ENCODE measurements at regions not wholly inside any gene's neighbourhood (a gene's known extent, or its start where the extent isn't known, plus 50 kb on each side); places are given as distances from the start of the nearest gene placed in this dataset.
"Not testable (repeated sequence)": the region's sequence is repeated elsewhere in the genome, so short reads cannot be mapped to it uniquely, and the experiment has no call there.

GRCh38 chr1:14420686-14421085 is 177.8 kb upstream of the KAZN start:
- no peak for DNase-seq

GRCh38 chr1:14421295-14421976 is 177.0 kb upstream of the KAZN start:
- DNase-seq, result no peak

- no peak for DNase-seq
Measured at GRCh38 chr1:14421977-14422609, 176.4 kb upstream of the KAZN start.

GRCh38 chr1:14424325-14425002 is 174.0 kb upstream of the KAZN start:
- no peak for DNase-seq

GRCh38 chr1:14426854-14427253 is 171.6 kb upstream of the KAZN start:
- no peak for DNase-seq

- DNase-seq, result no peak
Measured at GRCh38 chr1:14429577-14429976, 168.9 kb upstream of the KAZN start.

GRCh38 chr1:14432728-14433127 is 165.8 kb upstream of the KAZN start:
- DNase-seq, result not testable (repeated sequence)

GRCh38 chr1:14435368-14436023 is 163.0 kb upstream of the KAZN start:
- no peak for DNase-seq

GRCh38 chr1:14437417-14437918 is 161.0 kb upstream of the KAZN start:
- no peak for DNase-seq

GRCh38 chr1:14438127-14438769 is 160.2 kb upstream of the KAZN start:
- no peak for DNase-seq

GRCh38 chr1:14439015-14439414 is 159.5 kb upstream of the KAZN start:
- no peak for DNase-seq

GRCh38 chr1:14440166-14440565 is 158.3 kb upstream of the KAZN start:
- DNase-seq, result no peak

- no peak for DNase-seq
Measured at GRCh38 chr1:14440731-14441130, 157.8 kb upstream of the KAZN start.

GRCh38 chr1:14441302-14441741 is 157.2 kb upstream of the KAZN start:
- no peak for DNase-seq

- no peak for DNase-seq
Measured at GRCh38 chr1:14442669-14443068, 155.8 kb upstream of the KAZN start.

GRCh38 chr1:14443164-14443787 is 155.2 kb upstream of the KAZN start:
- no peak for DNase-seq

- no peak for DNase-seq
Measured at GRCh38 chr1:14451217-14451616, 147.3 kb upstream of the KAZN start.

GRCh38 chr1:14452551-14452950 is 145.9 kb upstream of the KAZN start:
- DNase-seq, result no peak

- DNase-seq, result no peak
Measured at GRCh38 chr1:14460173-14460572, 138.3 kb upstream of the KAZN start.

- no peak for DNase-seq
Measured at GRCh38 chr1:14462851-14463250, 135.6 kb upstream of the KAZN start.

GRCh38 chr1:14466006-14466405 is 132.5 kb upstream of the KAZN start:
- no peak for DNase-seq

- DNase-seq, result no peak
Measured at GRCh38 chr1:14467112-14467511, 131.4 kb upstream of the KAZN start.
